ENCODE measurements at regions not wholly inside any gene's neighbourhood (a gene's known extent, or its start where the extent isn't known, plus 50 kb on each side); places are given as distances from the start of the nearest gene placed in this dataset.

DNA sequence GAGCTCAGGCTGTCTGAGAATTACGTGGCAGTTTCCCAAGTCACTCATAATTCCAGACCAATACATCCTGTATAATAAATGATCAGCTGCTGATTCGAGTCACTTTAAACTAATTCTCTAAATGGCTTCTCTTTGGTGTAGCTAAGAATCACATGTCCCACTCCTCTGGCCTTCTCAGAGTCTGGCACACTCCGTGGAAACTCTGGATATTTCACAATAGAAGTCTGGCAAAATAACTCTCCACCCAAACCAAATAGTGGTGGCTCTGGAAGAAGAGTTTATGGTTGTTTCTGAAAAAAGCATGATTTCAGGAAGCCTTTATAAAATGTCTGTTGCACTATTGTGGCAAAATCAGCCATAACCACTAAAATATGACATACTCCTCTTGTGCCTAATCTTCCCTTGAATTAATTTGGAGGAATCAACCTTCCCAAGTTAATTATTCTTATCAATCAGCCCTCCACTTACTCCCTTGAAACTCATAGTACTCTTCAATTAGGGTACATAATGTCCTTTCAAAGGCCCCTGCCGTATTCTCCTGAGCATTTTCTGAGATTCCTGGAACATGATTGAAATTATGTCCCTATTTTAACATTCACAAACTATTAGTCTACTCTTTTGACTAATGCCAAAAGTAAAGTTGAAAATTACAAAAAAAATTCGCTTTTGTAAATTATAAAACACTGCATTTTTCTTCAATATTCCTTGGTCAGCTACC, 991.6 kb downstream of the FAT4 start:
- Histone ChIP-seq H3K27me3 (no peaks in the 10 kb centered on the region), H3K9me3 (no peaks in the 10 kb centered on the region; the same call in 1 of the 2 replicates)
- no peak for DNase-seq

DNA sequence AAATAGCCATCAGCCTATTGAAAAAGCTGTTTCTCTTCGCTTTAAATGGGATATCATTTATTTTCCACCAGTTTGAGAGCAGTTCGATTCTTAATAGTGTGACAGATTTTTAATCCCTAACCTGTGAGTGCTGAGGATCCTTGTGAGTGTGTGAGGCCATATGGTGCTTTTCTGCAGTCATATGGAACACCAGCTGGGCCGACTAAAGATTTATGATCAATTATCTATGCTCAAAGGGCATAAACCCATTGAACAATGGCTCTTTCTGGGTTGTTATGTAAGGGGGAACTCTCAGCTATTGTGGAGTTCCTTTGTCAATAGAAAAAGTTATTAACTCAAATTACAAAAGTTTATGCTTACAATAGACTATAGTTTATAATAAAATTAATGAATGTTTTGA, 1003.6 kb downstream of the FAT4 start:
- Histone ChIP-seq H3K9me3 (no peaks in the 10 kb centered on the region), H3K27me3 (no peaks in the 10 kb centered on the region), H3K4me3 (ENCODE audit: low read depth, low read length) (no peak overlapping the region), H3K4me1 (no peaks in the 10 kb centered on the region; the same call in 1 of the 2 replicates), H3K36me3 (no peaks in the 10 kb centered on the region)
- TF ChIP-seq, protein P1, sequence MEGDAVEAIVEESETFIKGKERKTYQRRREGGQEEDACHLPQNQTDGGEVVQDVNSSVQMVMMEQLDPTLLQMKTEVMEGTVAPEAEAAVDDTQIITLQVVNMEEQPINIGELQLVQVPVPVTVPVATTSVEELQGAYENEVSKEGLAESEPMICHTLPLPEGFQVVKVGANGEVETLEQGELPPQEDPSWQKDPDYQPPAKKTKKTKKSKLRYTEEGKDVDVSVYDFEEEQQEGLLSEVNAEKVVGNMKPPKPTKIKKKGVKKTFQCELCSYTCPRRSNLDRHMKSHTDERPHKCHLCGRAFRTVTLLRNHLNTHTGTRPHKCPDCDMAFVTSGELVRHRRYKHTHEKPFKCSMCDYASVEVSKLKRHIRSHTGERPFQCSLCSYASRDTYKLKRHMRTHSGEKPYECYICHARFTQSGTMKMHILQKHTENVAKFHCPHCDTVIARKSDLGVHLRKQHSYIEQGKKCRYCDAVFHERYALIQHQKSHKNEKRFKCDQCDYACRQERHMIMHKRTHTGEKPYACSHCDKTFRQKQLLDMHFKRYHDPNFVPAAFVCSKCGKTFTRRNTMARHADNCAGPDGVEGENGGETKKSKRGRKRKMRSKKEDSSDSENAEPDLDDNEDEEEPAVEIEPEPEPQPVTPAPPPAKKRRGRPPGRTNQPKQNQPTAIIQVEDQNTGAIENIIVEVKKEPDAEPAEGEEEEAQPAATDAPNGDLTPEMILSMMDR (IDR thresholded peaks at IDR 0.05; ENCODE audit: low read depth, low read length): no peak
- DNase-seq: no peak

More for the DNA sequence above, 991.6 kb downstream of the FAT4 start:
- Histone ChIP-seq H3K4me1 (no peaks in the 10 kb centered on the region), H3K4me3 (ENCODE audit: low read depth, low read length) (no peak overlapping the region), H3K36me3 (no peaks in the 10 kb centered on the region)
- TF ChIP-seq, protein P1 (IDR thresholded peaks at IDR 0.05; ENCODE audit: low read depth, low read length): no peak

GRCh38 chr4:126328914-126329313, 1014.2 kb downstream of the FAT4 start:
- Histone ChIP-seq H3K4me3 (ENCODE audit: low read depth, low read length) (no peak overlapping the region), H3K9me3 (no peaks in the 10 kb centered on the region), H3K4me1 (no peaks in the 10 kb centered on the region), H3K27me3 (no peaks in the 10 kb centered on the region), H3K36me3 (no peaks in the 10 kb centered on the region)
- no peak for DNase-seq
- TF ChIP-seq, protein P1 (IDR thresholded peaks at IDR 0.05; ENCODE audit: low read depth, low read length): no peak

DNA sequence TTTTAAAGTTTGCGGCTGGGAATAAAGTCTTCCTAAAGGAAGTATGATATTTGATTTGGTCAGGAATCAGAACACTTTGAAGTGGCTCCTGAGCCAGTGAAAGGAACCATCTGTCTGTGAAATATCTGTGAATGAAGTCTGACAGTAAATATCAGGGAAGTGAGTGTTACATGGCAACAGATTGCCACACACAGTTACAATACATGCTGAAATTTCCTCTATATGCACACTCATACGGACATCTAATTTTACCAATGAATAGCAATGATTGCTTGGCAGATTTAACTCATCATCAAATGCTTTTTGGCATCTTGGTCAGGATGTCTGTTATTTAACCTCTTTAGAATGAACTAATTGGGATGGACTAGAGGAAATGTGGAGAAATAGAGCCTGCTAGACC, 1023.8 kb downstream of the FAT4 start:
- H3K36me3 ChIP-seq: no peaks in the 10 kb centered on the region
- TF ChIP-seq, protein P1 (IDR thresholded peaks at IDR 0.05; ENCODE audit: low read depth, low read length): no peak
- DNase-seq: no peak
- H3K4me3 ChIP-seq (ENCODE audit: low read depth, low read length): no peak overlapping the region
- H3K27me3 ChIP-seq: no peaks in the 10 kb centered on the region
- H3K4me1 ChIP-seq: no peaks in the 10 kb centered on the region
- no peaks in the 10 kb centered on the region for H3K9me3 ChIP-seq

DNA sequence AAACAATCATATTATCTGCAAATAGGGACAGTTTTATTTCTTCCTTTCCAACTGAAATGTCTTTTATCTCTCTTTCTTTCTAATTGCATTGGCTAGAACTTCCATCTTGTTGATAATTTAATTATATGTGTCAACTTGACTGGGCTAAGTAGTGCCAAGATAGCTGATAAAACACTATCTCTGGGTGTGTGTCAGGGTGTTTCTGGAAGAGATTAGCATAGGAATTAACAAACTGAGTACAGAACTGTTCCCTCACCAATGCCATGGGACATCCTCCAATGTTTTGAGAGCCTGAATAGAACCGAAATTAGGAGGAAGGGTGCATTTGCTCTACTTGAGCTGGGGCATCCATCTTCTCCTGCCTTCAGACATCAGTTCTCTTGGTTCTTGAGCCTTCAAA, 1027.2 kb downstream of the FAT4 start:
- TF ChIP-seq, protein P1 (IDR thresholded peaks at IDR 0.05; ENCODE audit: low read depth, low read length): no peak
- Histone ChIP-seq H3K27me3 (no peaks in the 10 kb centered on the region), H3K4me1 (no peaks in the 10 kb centered on the region; the same call in 1 of the 2 replicates), H3K9me3 (no peaks in the 10 kb centered on the region), H3K4me3 (ENCODE audit: low read depth, low read length) (no peak overlapping the region), H3K36me3 (no peaks in the 10 kb centered on the region)
- no peak for DNase-seq

GRCh38 chr4:126344472-126344871, 1029.7 kb downstream of the FAT4 start:
- no peaks in the 10 kb centered on the region for H3K27me3 ChIP-seq
- TF ChIP-seq, protein P1 (IDR thresholded peaks at IDR 0.05; ENCODE audit: low read depth, low read length): no peak
- no peak for DNase-seq
- H3K4me1 ChIP-seq: no peaks in the 10 kb centered on the region; the same call in 1 of the 2 replicates
- H3K36me3 ChIP-seq: no peaks in the 10 kb centered on the region
- H3K4me3 ChIP-seq (ENCODE audit: low read depth, low read length): no peak overlapping the region
- no peaks in the 10 kb centered on the region for H3K9me3 ChIP-seq

Measured in BE2C (cell line).